ENCODE measurements at regions not wholly inside any gene's neighbourhood (a gene's known extent, or its start where the extent isn't known, plus 50 kb on each side); places are given as distances from the start of the nearest gene placed in this dataset.
"Not testable (repeated sequence)": the region's sequence is repeated elsewhere in the genome, so short reads cannot be mapped to it uniquely, and the experiment has no call there.

GRCh38 chr7:32565-33280 lies 159.6 kb upstream of the FAM20C start:
- TF ChIP-seq CTCF (IDR thresholded peaks at IDR 0.05; ENCODE audit: low read depth, low read length); POLR2A (IDR thresholded peaks at IDR 0.05; ENCODE audit: extremely low read depth, insufficient read length); MAX (IDR thresholded peaks at IDR 0.05; ENCODE audit: low read depth, low read length); MYC (IDR thresholded peaks at IDR 0.05; ENCODE audit: low read depth, low read length): not testable (repeated sequence)

All from NB4 (cell line).